OCI-LY3 (cell line): ENCODE measurements at regions not wholly inside any gene's neighbourhood (a gene's known extent, or its start where the extent isn't known, plus 50 kb on each side); places are given as distances from the start of the nearest gene placed in this dataset.

Experiments used
- H2AFZ ChIP-seq: fragments of 200-600, 300-600 bp; shearing (Covaris generic); 2 replicates; pipeline ENCODE4 v1.6.0; 2014; ENCODE audit warnings: antibody characterized with exemption, low read depth, low read length
- H3K27ac ChIP-seq: fragments of 200-600, 300-600 bp; sonication (generic); 2 replicates; pipeline ENCODE4 v1.5.1; 2014; ENCODE audit warnings: mild to moderate bottlenecking, low read length, moderate library complexity, mixed read lengths
- H3K27me3 ChIP-seq: fragments of 200-600, 300-600 bp; sonication (generic); 2 replicates; pipeline ENCODE4 v1.6.1; 2014; ENCODE audit warnings: low read depth, low read length, mixed read lengths
- H3K36me3 ChIP-seq: fragments of 200-600, 300-600 bp; sonication (generic); replicated peaks from 2 replicates; pipeline ENCODE3; 2014; ENCODE audit warnings: low read depth, low read length, mixed read lengths
- H3K4me1 ChIP-seq: fragments of 300-600, 200-600 bp; sonication (generic); 2 replicates; pipeline ENCODE4 v1.6.1; 2014; ENCODE audit warnings: low read length, mixed read lengths
- H3K4me2 ChIP-seq: fragments of 200-600, 300-600 bp; sonication (generic); 2 replicates; pipeline ENCODE4 v1.6.1; 2014; ENCODE audit warnings: low read length, mixed read lengths
- H3K4me3 ChIP-seq: fragments of 300-600, 200-600 bp; sonication (generic); 2 replicates; pipeline ENCODE4 v1.5.1; 2014; ENCODE audit warnings: antibody characterized with exemption, mild to moderate bottlenecking, low read length, moderate library complexity
- H3K79me2 ChIP-seq: fragments of 300-600, 200-600 bp; shearing (Covaris generic); 2 replicates; pipeline ENCODE4 v1.6.1; 2014; ENCODE audit warnings: mild to moderate bottlenecking, low read length, mixed read lengths
- H3K9ac ChIP-seq: fragments of 300-600, 200-600 bp; shearing (Covaris generic); 2 replicates; pipeline ENCODE4 v1.6.0; 2014; ENCODE audit warnings: mild to moderate bottlenecking, low read length, moderate library complexity
- H3K9me3 ChIP-seq: fragments of 200-600, 300-600 bp; shearing (Covaris generic); 2 replicates; pipeline ENCODE4 v1.6.1; 2014; ENCODE audit warnings: low read length, mixed read lengths; ENCODE audit not compliant: insufficient read depth
- H4K20me1 ChIP-seq: fragments of 200-600, 300-600 bp; sonication (generic); 2 replicates; pipeline ENCODE4 v1.6.1; 2016; ENCODE audit warnings: low read length, mixed read lengths; ENCODE audit not compliant: insufficient read depth
- EZH2phosphoT487 ChIP-seq: fragments of 200-600 bp; shearing (Covaris generic); IDR thresholded peaks from 2 replicates; pipeline ENCODE4 v1.6.1; 2018; ENCODE audit warnings: antibody characterized with exemption, mixed run types, low read depth
- TF ChIP-seq, protein P1 (sequence below): fragments of 200-600, 300-600 bp; sonication (generic); IDR thresholded peaks from 2 replicates; pipeline ENCODE4 v1.5.1; 2014; ENCODE audit warnings: antibody characterized with exemption, low read length, low read depth

DNA sequence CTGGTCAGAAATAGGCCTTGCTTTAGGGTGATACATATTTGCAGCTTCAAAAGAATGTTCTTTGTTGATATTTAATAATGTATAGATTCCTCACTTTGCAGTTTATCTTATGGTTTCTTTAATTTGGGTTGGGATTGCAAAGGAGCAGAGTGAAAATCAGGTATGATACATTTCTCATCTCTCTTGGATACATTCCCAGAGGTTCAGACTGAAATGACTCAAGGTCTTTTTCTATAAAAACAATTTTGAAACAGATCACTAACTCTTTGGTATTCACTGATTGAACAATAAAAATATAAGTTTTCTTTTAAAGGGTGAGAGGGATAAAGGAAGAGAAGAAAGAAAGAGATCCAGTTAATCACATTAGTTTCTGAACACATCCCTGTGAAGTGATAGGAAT lies 606.5 kb upstream of the CAMK1G start:
- no peaks in the 10 kb centered on the region for H4K20me1 ChIP-seq
- no peak overlapping the region for H3K4me3 ChIP-seq
- no peaks in the 10 kb centered on the region for H3K36me3 ChIP-seq
- no peaks in the 10 kb centered on the region for H3K4me1 ChIP-seq
- H3K9me3 ChIP-seq: no peaks in the 10 kb centered on the region
- H3K27ac ChIP-seq: no peak overlapping the region
- H3K27me3 ChIP-seq: peaks cover 3% of the 10 kb centered on the region; the same call in 1 of the 2 replicates
- H3K4me2 ChIP-seq: no peak overlapping the region
- no peak overlapping the region for H3K9ac ChIP-seq
- no peak for TF ChIP-seq EZH2phosphoT487
- TF ChIP-seq, protein P1, sequence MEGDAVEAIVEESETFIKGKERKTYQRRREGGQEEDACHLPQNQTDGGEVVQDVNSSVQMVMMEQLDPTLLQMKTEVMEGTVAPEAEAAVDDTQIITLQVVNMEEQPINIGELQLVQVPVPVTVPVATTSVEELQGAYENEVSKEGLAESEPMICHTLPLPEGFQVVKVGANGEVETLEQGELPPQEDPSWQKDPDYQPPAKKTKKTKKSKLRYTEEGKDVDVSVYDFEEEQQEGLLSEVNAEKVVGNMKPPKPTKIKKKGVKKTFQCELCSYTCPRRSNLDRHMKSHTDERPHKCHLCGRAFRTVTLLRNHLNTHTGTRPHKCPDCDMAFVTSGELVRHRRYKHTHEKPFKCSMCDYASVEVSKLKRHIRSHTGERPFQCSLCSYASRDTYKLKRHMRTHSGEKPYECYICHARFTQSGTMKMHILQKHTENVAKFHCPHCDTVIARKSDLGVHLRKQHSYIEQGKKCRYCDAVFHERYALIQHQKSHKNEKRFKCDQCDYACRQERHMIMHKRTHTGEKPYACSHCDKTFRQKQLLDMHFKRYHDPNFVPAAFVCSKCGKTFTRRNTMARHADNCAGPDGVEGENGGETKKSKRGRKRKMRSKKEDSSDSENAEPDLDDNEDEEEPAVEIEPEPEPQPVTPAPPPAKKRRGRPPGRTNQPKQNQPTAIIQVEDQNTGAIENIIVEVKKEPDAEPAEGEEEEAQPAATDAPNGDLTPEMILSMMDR: no peak
- no peak overlapping the region for H2AFZ ChIP-seq
- H3K79me2 ChIP-seq: no peaks in the 10 kb centered on the region

DNA sequence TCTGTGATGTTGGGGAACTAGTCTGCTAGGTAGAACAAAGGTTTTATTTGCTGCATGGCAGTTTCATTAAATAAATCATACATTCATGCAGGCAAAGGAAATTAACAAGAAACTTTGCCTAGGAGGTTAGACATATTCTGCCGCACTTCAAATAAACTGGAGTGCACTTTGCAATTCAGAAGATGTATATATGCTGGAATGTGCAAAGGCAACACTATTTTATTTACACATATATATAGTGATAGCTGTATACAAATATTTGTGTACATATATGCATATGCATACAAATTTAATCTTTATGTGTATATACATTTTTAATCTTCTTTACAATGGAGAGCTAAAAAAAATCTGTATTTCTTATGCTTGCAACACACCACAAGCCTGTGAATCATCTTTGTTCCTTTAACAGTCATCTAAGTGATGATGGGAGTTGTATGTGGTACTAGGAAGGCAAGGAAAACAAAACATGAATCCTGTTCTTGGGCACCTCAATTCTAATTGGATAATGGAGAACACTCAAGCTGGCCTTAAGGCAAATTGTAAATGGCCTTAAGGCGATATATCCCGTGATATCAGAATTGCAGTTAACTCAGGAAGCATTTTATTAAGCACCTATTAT lies 605.8 kb upstream of the CAMK1G start:
- no peak overlapping the region for H2AFZ ChIP-seq
- no peaks in the 10 kb centered on the region for H4K20me1 ChIP-seq
- H3K4me1 ChIP-seq: no peaks in the 10 kb centered on the region
- H3K9me3 ChIP-seq: no peaks in the 10 kb centered on the region
- H3K9ac ChIP-seq: no peak overlapping the region
- TF ChIP-seq, protein P1: no peak
- no peak for TF ChIP-seq EZH2phosphoT487
- H3K4me2 ChIP-seq: no peak overlapping the region
- H3K36me3 ChIP-seq: no peaks in the 10 kb centered on the region
- no peak overlapping the region for H3K4me3 ChIP-seq
- H3K79me2 ChIP-seq: no peaks in the 10 kb centered on the region
- no peak overlapping the region for H3K27ac ChIP-seq
- H3K27me3 ChIP-seq: peaks cover 3% of the 10 kb centered on the region; the same call in 1 of the 2 replicates

DNA sequence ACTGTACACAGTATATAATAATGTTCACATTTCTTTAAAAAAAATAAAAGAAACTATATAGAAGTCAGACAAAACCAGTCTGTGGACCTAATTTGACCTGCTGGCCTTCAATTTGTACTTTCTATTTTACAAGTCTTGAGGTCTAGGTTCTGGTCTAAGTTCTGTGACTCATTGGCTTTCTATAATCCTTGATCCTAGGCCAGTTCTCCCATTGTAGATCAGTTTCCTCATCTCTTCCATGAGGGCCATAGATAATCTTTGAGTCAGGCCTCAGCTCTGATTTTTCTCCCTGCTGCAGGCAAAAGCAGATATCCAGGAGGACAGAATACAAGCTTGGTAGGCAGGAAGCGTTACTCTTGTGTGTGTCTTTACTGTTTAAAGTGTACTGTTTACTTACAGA lies 603.7 kb upstream of the CAMK1G start:
- Histone ChIP-seq H2AFZ (no peak overlapping the region), H4K20me1 (no peaks in the 10 kb centered on the region), H3K36me3 (no peaks in the 10 kb centered on the region), H3K79me2 (no peaks in the 10 kb centered on the region), H3K9ac (no peak overlapping the region), H3K4me1 (no peaks in the 10 kb centered on the region), H3K27ac (no peak overlapping the region), H3K9me3 (no peaks in the 10 kb centered on the region), H3K27me3 (no peaks in the 10 kb centered on the region; the same call in 1 of the 2 replicates), H3K4me3 (no peak overlapping the region), H3K4me2 (no peak overlapping the region)
- no peak for TF ChIP-seq EZH2phosphoT487
- TF ChIP-seq, protein P1: no peak

DNA sequence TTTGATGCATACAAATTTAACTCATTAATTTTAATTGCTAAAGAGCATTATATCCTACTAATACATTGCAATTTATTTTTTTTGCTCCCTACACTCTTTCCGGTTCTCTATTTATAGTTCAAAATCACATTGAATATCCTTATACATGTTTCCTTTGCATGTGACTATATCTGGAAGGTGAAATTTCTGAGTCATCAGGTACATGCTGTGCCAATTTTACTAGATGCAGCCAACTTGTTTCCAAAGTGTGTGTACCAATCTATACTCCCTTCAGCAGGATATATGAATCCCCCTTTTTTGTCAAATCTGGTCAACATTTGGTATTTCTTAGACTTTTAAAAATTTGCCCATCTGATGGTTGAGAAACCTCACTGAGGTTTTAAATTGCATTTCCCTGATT lies 602.9 kb upstream of the CAMK1G start:
- H2AFZ ChIP-seq: no peak overlapping the region
- H3K36me3 ChIP-seq: no peaks in the 10 kb centered on the region
- H3K4me1 ChIP-seq: no peaks in the 10 kb centered on the region
- no peak overlapping the region for H3K9ac ChIP-seq
- no peaks in the 10 kb centered on the region for H3K9me3 ChIP-seq
- no peak overlapping the region for H3K27ac ChIP-seq
- no peak for TF ChIP-seq EZH2phosphoT487
- TF ChIP-seq, protein P1: no peak
- no peak overlapping the region for H3K4me3 ChIP-seq
- H4K20me1 ChIP-seq: no peaks in the 10 kb centered on the region
- H3K79me2 ChIP-seq: no peaks in the 10 kb centered on the region
- no peaks in the 10 kb centered on the region; the same call in 1 of the 2 replicates for H3K27me3 ChIP-seq
- no peak overlapping the region for H3K4me2 ChIP-seq
